ENCODE measurements at regions not wholly inside any gene's neighbourhood (a gene's known extent, or its start where the extent isn't known, plus 50 kb on each side); places are given as distances from the start of the nearest gene placed in this dataset.

DNA sequence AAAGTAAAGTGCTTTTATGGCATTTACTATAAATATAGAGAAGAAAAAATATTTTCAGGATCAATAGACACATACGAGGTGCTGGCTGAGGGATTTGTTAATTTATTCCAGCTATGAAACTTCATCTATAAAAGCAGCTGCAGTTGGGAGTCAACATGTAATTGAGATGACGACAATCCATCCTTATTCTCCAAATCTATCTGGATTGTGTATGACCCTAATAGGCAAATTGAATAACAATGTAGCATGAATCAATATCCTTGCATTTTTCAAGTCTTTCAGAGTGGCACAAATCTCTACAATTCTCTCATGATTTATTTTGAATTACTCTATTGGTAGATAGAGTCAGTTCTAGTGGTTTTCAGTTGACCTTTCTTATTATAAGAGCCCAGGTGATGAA lies 1296.5 kb upstream of the SPRY2 start:
- Histone ChIP-seq H3K36me3 (ENCODE audit: insufficient read depth, low read length) (no peaks in the 10 kb centered on the region), H4K20me1 (ENCODE audit: insufficient read depth, low read length) (no peaks in the 10 kb centered on the region), H3K27ac (ENCODE audit: low read depth, low read length) (no peak overlapping the region), H3K4me2 (ENCODE audit: insufficient read depth, low read length) (no peak overlapping the region), H3K4me3 (ENCODE audit: insufficient read depth, low read length) (no peak overlapping the region), H3K4me1 (ENCODE audit: insufficient read depth, low read length) (no peaks in the 10 kb centered on the region), H3K79me2 (ENCODE audit: insufficient read depth, low read length) (no peaks in the 10 kb centered on the region), H3K27me3 (ENCODE audit: insufficient read depth, low read length) (no peaks in the 10 kb centered on the region), H3K9me3 (ENCODE audit: low read depth, low read length) (no peaks in the 10 kb centered on the region), H2AFZ (ENCODE audit: low read length) (no peak overlapping the region)
- no peak for DNase-seq (ENCODE audit: insufficient read length, low spot score, missing footprints)
- TF ChIP-seq, protein P1, sequence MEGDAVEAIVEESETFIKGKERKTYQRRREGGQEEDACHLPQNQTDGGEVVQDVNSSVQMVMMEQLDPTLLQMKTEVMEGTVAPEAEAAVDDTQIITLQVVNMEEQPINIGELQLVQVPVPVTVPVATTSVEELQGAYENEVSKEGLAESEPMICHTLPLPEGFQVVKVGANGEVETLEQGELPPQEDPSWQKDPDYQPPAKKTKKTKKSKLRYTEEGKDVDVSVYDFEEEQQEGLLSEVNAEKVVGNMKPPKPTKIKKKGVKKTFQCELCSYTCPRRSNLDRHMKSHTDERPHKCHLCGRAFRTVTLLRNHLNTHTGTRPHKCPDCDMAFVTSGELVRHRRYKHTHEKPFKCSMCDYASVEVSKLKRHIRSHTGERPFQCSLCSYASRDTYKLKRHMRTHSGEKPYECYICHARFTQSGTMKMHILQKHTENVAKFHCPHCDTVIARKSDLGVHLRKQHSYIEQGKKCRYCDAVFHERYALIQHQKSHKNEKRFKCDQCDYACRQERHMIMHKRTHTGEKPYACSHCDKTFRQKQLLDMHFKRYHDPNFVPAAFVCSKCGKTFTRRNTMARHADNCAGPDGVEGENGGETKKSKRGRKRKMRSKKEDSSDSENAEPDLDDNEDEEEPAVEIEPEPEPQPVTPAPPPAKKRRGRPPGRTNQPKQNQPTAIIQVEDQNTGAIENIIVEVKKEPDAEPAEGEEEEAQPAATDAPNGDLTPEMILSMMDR (IDR thresholded peaks at IDR 0.05; ENCODE audit: extremely low read depth, low read depth, low read length), result no peak

DNA sequence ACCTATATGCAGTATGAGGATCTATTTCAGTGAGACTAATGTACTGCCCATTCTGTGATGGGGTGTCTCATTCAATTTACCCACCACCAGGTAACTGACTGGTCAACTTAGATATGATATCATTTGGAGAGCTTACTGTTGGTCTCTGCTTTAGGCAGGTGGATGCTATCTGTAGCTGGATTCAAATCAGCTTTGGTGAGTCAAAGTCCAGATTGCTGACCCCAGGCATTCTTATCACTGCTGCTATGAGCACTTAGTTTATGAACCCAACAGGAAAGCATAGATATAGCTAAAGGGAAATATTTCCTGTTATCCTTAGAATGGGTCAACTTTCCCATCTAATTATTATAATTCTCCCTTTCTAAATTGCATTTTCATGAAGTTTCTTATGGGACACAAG lies 1295.2 kb upstream of the SPRY2 start:
- Histone ChIP-seq H3K27ac (ENCODE audit: low read depth, low read length) (no peak overlapping the region), H3K4me3 (ENCODE audit: insufficient read depth, low read length) (no peak overlapping the region), H3K4me2 (ENCODE audit: insufficient read depth, low read length) (no peak overlapping the region), H3K9me3 (ENCODE audit: low read depth, low read length) (no peaks in the 10 kb centered on the region), H3K79me2 (ENCODE audit: insufficient read depth, low read length) (no peaks in the 10 kb centered on the region), H2AFZ (ENCODE audit: low read length) (no peak overlapping the region), H3K27me3 (ENCODE audit: insufficient read depth, low read length) (no peaks in the 10 kb centered on the region), H3K36me3 (ENCODE audit: insufficient read depth, low read length) (no peaks in the 10 kb centered on the region), H4K20me1 (ENCODE audit: insufficient read depth, low read length) (no peaks in the 10 kb centered on the region), H3K4me1 (ENCODE audit: insufficient read depth, low read length) (no peaks in the 10 kb centered on the region)
- DNase-seq (ENCODE audit: insufficient read length, low spot score, missing footprints), result no peak
- TF ChIP-seq, protein P1 (IDR thresholded peaks at IDR 0.05; ENCODE audit: extremely low read depth, low read depth, low read length), result no peak

DNA sequence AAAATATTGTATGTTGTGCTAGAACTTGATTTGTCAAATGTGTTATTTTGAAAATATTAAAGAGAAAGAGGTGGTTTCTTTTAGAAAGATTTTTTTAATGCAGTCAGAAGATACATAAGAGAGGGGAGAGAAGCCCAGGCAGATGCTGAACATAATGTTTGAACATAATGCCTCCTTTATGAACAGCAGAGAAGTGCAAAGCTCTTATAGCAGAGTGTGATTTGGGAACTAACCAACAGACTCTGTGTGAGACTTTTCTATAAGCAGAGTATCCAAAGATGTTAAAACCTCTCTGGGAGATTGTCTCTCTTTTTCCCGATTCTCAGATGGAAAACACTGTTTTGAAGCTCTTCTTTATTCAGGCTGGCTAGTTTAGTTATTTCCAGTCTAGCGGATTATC lies 1274.1 kb upstream of the SPRY2 start:
- Histone ChIP-seq H3K79me2 (ENCODE audit: insufficient read depth, low read length) (no peaks in the 10 kb centered on the region), H2AFZ (ENCODE audit: low read length) (no peak overlapping the region), H4K20me1 (ENCODE audit: insufficient read depth, low read length) (no peaks in the 10 kb centered on the region), H3K27ac (ENCODE audit: low read depth, low read length) (no peak overlapping the region), H3K27me3 (ENCODE audit: insufficient read depth, low read length) (no peaks in the 10 kb centered on the region), H3K4me3 (ENCODE audit: insufficient read depth, low read length) (no peak overlapping the region), H3K4me2 (ENCODE audit: insufficient read depth, low read length) (no peak overlapping the region), H3K36me3 (ENCODE audit: insufficient read depth, low read length) (no peaks in the 10 kb centered on the region), H3K9me3 (ENCODE audit: low read depth, low read length) (no peaks in the 10 kb centered on the region), H3K4me1 (ENCODE audit: insufficient read depth, low read length) (no peaks in the 10 kb centered on the region)
- DNase-seq (ENCODE audit: insufficient read length, low spot score, missing footprints), result no peak
- TF ChIP-seq, protein P1 (IDR thresholded peaks at IDR 0.05; ENCODE audit: extremely low read depth, low read depth, low read length), result no peak

DNA sequence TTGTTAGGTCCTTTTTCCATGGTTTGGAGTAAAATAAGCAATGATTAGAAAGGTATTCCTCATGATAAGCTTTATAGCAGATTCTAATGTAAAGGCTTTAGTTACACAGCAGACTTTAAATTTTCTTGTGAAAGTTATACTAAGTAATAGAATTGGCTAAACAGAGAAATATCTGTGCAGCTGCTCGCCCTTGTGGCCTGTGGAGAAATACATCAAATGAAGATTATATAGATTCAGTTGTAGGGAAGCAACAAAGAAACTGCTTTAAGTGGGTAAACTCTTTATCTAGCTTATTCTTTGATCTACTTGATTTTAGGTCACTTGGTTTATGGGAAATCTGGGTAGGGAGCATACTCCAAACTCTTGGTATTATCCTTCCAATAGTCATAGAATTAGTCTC lies 1269.7 kb upstream of the SPRY2 start:
- Histone ChIP-seq H3K79me2 (ENCODE audit: insufficient read depth, low read length) (no peaks in the 10 kb centered on the region), H4K20me1 (ENCODE audit: insufficient read depth, low read length) (no peaks in the 10 kb centered on the region), H3K36me3 (ENCODE audit: insufficient read depth, low read length) (no peaks in the 10 kb centered on the region), H3K4me1 (ENCODE audit: insufficient read depth, low read length) (no peaks in the 10 kb centered on the region), H3K27me3 (ENCODE audit: insufficient read depth, low read length) (no peaks in the 10 kb centered on the region), H2AFZ (ENCODE audit: low read length) (no peak overlapping the region), H3K4me2 (ENCODE audit: insufficient read depth, low read length) (no peak overlapping the region), H3K27ac (ENCODE audit: low read depth, low read length) (no peak overlapping the region), H3K4me3 (ENCODE audit: insufficient read depth, low read length) (no peak overlapping the region), H3K9me3 (ENCODE audit: low read depth, low read length) (peaks cover 4% of the 10 kb centered on the region)
- no peak for DNase-seq (ENCODE audit: insufficient read length, low spot score, missing footprints)
- TF ChIP-seq, protein P1 (IDR thresholded peaks at IDR 0.05; ENCODE audit: extremely low read depth, low read depth, low read length), result no peak

Measured in osteoblast (primary cell).